ENCODE measurements at regions not wholly inside any gene's neighbourhood (a gene's known extent, or its start where the extent isn't known, plus 50 kb on each side); places are given as distances from the start of the nearest gene placed in this dataset.
A peak's percentile ranks its signal among the peaks of the same experiment; 100 is the strongest.
"Not testable (repeated sequence)": the region's sequence is repeated elsewhere in the genome, so short reads cannot be mapped to it uniquely, and the experiment has no call there.

- no peaks in the 10 kb centered on the region for H3K4me1 ChIP-seq (ENCODE audit: control insufficient read depth, insufficient read depth, low read length)
- no peak overlapping the region for H3K27ac ChIP-seq (ENCODE audit: low read length)
- DNase-seq (no peak), ATAC-seq (no peak)
- no peak overlapping the region for H3K4me3 ChIP-seq (ENCODE audit: low read length)
- 85% methylated on average over 6 of the region's 6 CpGs for WGBS
- H3K9me3 ChIP-seq (ENCODE audit: control insufficient read depth, low read length) = no peaks in the 10 kb centered on the region
- no peaks in the 10 kb centered on the region for H3K27me3 ChIP-seq (ENCODE audit: control insufficient read depth, insufficient read depth)
- intact Hi-C loops (cut with DNase I) = no loop called here
Observed at GRCh38 chr2:53353135-53354114, 414.2 kb upstream of the CHAC2 start.

GRCh38 chr2:53347269-53347668 is 420.3 kb upstream of the CHAC2 start:
- intact Hi-C loops (cut with DNase I) = no loop called here
- DNase-seq = no peak
- no peak for ATAC-seq
- Histone ChIP-seq H3K27ac (ENCODE audit: low read length) (no peak overlapping the region), H3K9me3 (ENCODE audit: control insufficient read depth, low read length) (no peaks in the 10 kb centered on the region), H3K27me3 (ENCODE audit: control insufficient read depth, insufficient read depth) (no peaks in the 10 kb centered on the region), H3K4me3 (ENCODE audit: low read length) (no peak overlapping the region), H3K4me1 (ENCODE audit: control insufficient read depth, insufficient read depth, low read length) (no peaks in the 10 kb centered on the region)
- WGBS = 79% methylated on average over 3 of the region's 3 CpGs

- 87% methylated on average over 4 of the region's 4 CpGs for WGBS
- Histone ChIP-seq H3K27me3 (ENCODE audit: control insufficient read depth, insufficient read depth) (no peaks in the 10 kb centered on the region), H3K4me3 (ENCODE audit: low read length) (no peak overlapping the region), H3K27ac (ENCODE audit: low read length) (no peak overlapping the region), H3K4me1 (ENCODE audit: control insufficient read depth, insufficient read depth, low read length) (no peaks in the 10 kb centered on the region), H3K9me3 (ENCODE audit: control insufficient read depth, low read length) (no peaks in the 10 kb centered on the region)
- ATAC-seq = no peak
- DNase-seq = no peak
- intact Hi-C loops (cut with DNase I) = no loop called here
Observed at GRCh38 chr2:53342248-53342647, 425.4 kb upstream of the CHAC2 start.

- no peak for ATAC-seq
- no peak for DNase-seq
- H3K9me3 ChIP-seq (ENCODE audit: control insufficient read depth, low read length) = no peaks in the 10 kb centered on the region
- intact Hi-C loops (cut with DNase I) = no loop called here
- no peaks in the 10 kb centered on the region for H3K4me1 ChIP-seq (ENCODE audit: control insufficient read depth, insufficient read depth, low read length)
- no peaks in the 10 kb centered on the region for H3K27me3 ChIP-seq (ENCODE audit: control insufficient read depth, insufficient read depth)
- H3K4me3 ChIP-seq (ENCODE audit: low read length) = no peak overlapping the region
- 54% methylated on average over 4 of the region's 4 CpGs for WGBS
- H3K27ac ChIP-seq (ENCODE audit: low read length) = no peak overlapping the region
Observed at GRCh38 chr2:53334610-53335009, 433.0 kb upstream of the CHAC2 start.

GRCh38 chr2:53331667-53332066 is 435.9 kb upstream of the CHAC2 start:
- 70% methylated on average over 2 of the region's 2 CpGs for WGBS
- Histone ChIP-seq H3K9me3 (ENCODE audit: control insufficient read depth, low read length) (no peaks in the 10 kb centered on the region), H3K4me3 (ENCODE audit: low read length) (no peak overlapping the region), H3K27me3 (ENCODE audit: control insufficient read depth, insufficient read depth) (no peaks in the 10 kb centered on the region), H3K4me1 (ENCODE audit: control insufficient read depth, insufficient read depth, low read length) (no peaks in the 10 kb centered on the region), H3K27ac (ENCODE audit: low read length) (no peak overlapping the region)
- intact Hi-C loops (cut with DNase I) = no loop called here
- ATAC-seq (no peak), DNase-seq (no peak)

- ATAC-seq = no peak
- no peak for DNase-seq
- Histone ChIP-seq H3K4me1 (ENCODE audit: control insufficient read depth, insufficient read depth, low read length) (no peaks in the 10 kb centered on the region), H3K9me3 (ENCODE audit: control insufficient read depth, low read length) (no peaks in the 10 kb centered on the region), H3K27ac (ENCODE audit: low read length) (no peak overlapping the region), H3K4me3 (ENCODE audit: low read length) (no peak overlapping the region), H3K27me3 (ENCODE audit: control insufficient read depth, insufficient read depth) (no peaks in the 10 kb centered on the region)
- 81% methylated on average over 5 of the region's 5 CpGs for WGBS
- intact Hi-C loops (cut with DNase I) = no loop called here
Observed at GRCh38 chr2:53317861-53318260, 449.7 kb upstream of the CHAC2 start.

GRCh38 chr2:53315149-53315548 is 452.5 kb upstream of the CHAC2 start:
- H3K27me3 ChIP-seq (ENCODE audit: control insufficient read depth, insufficient read depth) = no peaks in the 10 kb centered on the region
- H3K9me3 ChIP-seq (ENCODE audit: control insufficient read depth, low read length) = no peaks in the 10 kb centered on the region
- intact Hi-C loops (cut with DNase I) = no loop called here
- no peak overlapping the region for H3K27ac ChIP-seq (ENCODE audit: low read length)
- DNase-seq (no peak), ATAC-seq (peak in 1 of 2 donors; percentile 68)
- 57% methylated on average over 3 of the region's 3 CpGs for WGBS
- H3K4me3 ChIP-seq (ENCODE audit: low read length) = no peak overlapping the region
- H3K4me1 ChIP-seq (ENCODE audit: control insufficient read depth, insufficient read depth, low read length) = no peaks in the 10 kb centered on the region

- 64% methylated on average over 2 of the region's 2 CpGs for WGBS
- DNase-seq (no peak), ATAC-seq (no peak)
- Histone ChIP-seq H3K27me3 (ENCODE audit: control insufficient read depth, insufficient read depth) (no peaks in the 10 kb centered on the region), H3K9me3 (ENCODE audit: control insufficient read depth, low read length) (no peaks in the 10 kb centered on the region), H3K4me1 (ENCODE audit: control insufficient read depth, insufficient read depth, low read length) (no peaks in the 10 kb centered on the region), H3K27ac (ENCODE audit: low read length) (no peak overlapping the region), H3K4me3 (ENCODE audit: low read length) (no peak overlapping the region)
- intact Hi-C loops (cut with DNase I) = no loop called here
Observed at GRCh38 chr2:53314718-53315117, 452.9 kb upstream of the CHAC2 start.

GRCh38 chr2:53313644-53314043 is 454.0 kb upstream of the CHAC2 start:
- H3K9me3 ChIP-seq (ENCODE audit: control insufficient read depth, low read length); H3K4me3 ChIP-seq (ENCODE audit: low read length); intact Hi-C loops (cut with DNase I); H3K4me1 ChIP-seq (ENCODE audit: control insufficient read depth, insufficient read depth, low read length); DNase-seq; ATAC-seq; H3K27ac ChIP-seq (ENCODE audit: low read length); H3K27me3 ChIP-seq (ENCODE audit: control insufficient read depth, insufficient read depth): not testable (repeated sequence)
- WGBS = 81% methylated on average over 4 of the region's 4 CpGs

- Histone ChIP-seq H3K4me3 (ENCODE audit: low read length) (no peak overlapping the region), H3K4me1 (ENCODE audit: control insufficient read depth, insufficient read depth, low read length) (no peaks in the 10 kb centered on the region), H3K9me3 (ENCODE audit: control insufficient read depth, low read length) (no peaks in the 10 kb centered on the region), H3K27me3 (ENCODE audit: control insufficient read depth, insufficient read depth) (no peaks in the 10 kb centered on the region), H3K27ac (ENCODE audit: low read length) (no peak overlapping the region)
- ATAC-seq (peak; percentile 77 to 82), DNase-seq (peak in 2 of 3 donors; percentile 16 to 43)
- WGBS = 46% methylated on average over 5 of the region's 5 CpGs
- intact Hi-C loops (cut with DNase I) = no loop called here
Observed at GRCh38 chr2:53312721-53313120, 454.9 kb upstream of the CHAC2 start.

GRCh38 chr2:53312181-53312580 is 455.4 kb upstream of the CHAC2 start:
- H3K27ac ChIP-seq (ENCODE audit: low read length) = no peak overlapping the region
- H3K4me3 ChIP-seq (ENCODE audit: low read length) = no peak overlapping the region
- intact Hi-C loops (cut with DNase I) = no loop called here
- ATAC-seq (peak in 1 of 2 donors; percentile 12), DNase-seq (no peak)
- H3K4me1 ChIP-seq (ENCODE audit: control insufficient read depth, insufficient read depth, low read length) = no peaks in the 10 kb centered on the region
- H3K27me3 ChIP-seq (ENCODE audit: control insufficient read depth, insufficient read depth) = no peaks in the 10 kb centered on the region
- H3K9me3 ChIP-seq (ENCODE audit: control insufficient read depth, low read length) = no peaks in the 10 kb centered on the region
- 64% methylated on average over 5 of the region's 5 CpGs for WGBS
